HL-60 (cell line): ENCODE measurements at regions not wholly inside any gene's neighbourhood (a gene's known extent, or its start where the extent isn't known, plus 50 kb on each side); places are given as distances from the start of the nearest gene placed in this dataset.

Source experiments
- DNase-seq, 2 experiments: peaks; one replicate each; pipeline ENCODE4 v3.0.0-alpha.2; 2010 to 2020; ENCODE audit warnings: low read depth in 1 of 2, low spot score in 1 of 2
- H3K27ac ChIP-seq: fragments of 250-450 bp; sonication (Bioruptor Pico); replicated peaks from 2 replicates; pipeline ENCODE4 v1.5.1; 2020; ENCODE audit warnings: mild to moderate bottlenecking, moderate library complexity
- H3K27me3 ChIP-seq: fragments of 250-450 bp; sonication (Bioruptor Pico); 2 replicates; pipeline ENCODE4 v1.5.1; 2021; ENCODE audit warnings: mild to moderate bottlenecking, moderate library complexity; ENCODE audit not compliant: insufficient read depth, poor library complexity, severe bottlenecking
- H3K4me3 ChIP-seq: replicated peaks from 2 replicates; pipeline ENCODE4 v1.5.1; 2011; ENCODE audit warnings: mild to moderate bottlenecking, control low read depth, low read length; ENCODE audit not compliant: insufficient read depth
- GABPA ChIP-seq: IDR thresholded peaks from 2 replicates; pipeline ENCODE4 v1.6.1; 2012; ENCODE audit warnings: low read depth
- POLR2AphosphoS5 ChIP-seq: IDR thresholded peaks from 2 replicates; pipeline ENCODE4 v1.6.1; 2012; ENCODE audit warnings: low read depth
- SPI1 ChIP-seq: IDR thresholded peaks from 2 replicates; pipeline ENCODE4 v1.6.1; 2012; ENCODE audit warnings: low read depth, mild to moderate bottlenecking, borderline replicate concordance
- TF ChIP-seq, protein P1 (sequence below): IDR thresholded peaks from one replicate; pipeline ENCODE4 v1.5.1; 2011; ENCODE audit warnings: low read length, control low read depth, inconsistent platforms; ENCODE audit not compliant: insufficient read depth
- TF ChIP-seq, protein P2 (sequence below): IDR thresholded peaks from 2 replicates; pipeline ENCODE4 v1.6.1; 2012; ENCODE audit warnings: low read depth; ENCODE audit not compliant: insufficient replicate concordance

DNA sequence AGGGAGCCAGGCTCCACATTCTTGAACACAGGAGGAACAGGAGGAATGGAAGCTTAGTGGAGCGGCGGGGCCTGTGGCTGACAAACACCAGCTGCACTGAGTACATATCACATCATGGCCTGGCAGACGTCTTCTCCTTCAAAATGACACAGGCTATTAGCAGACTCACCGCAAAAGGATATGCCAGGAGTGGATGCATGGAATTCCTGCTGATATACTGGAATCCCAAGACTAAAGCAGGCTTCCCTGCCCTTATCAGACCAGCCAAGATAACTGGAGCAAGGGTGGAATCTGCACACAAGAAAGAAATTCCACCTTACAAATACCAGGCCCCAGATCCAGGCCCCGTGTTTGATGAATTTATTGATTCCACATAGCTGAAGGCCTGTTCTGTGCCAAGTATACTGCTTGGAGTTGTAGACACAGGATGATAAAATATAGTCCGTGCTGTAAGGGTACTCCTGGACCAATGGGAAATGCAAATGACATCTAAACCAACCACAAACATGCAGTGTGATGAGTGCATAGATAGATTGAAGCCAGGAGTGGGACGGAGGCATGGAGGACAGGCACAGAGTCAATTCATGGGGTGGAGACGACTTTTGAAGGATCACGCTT is 480.5 kb upstream of the ZMIZ1 start:
- no peak for DNase-seq
- TF ChIP-seq, protein P1, sequence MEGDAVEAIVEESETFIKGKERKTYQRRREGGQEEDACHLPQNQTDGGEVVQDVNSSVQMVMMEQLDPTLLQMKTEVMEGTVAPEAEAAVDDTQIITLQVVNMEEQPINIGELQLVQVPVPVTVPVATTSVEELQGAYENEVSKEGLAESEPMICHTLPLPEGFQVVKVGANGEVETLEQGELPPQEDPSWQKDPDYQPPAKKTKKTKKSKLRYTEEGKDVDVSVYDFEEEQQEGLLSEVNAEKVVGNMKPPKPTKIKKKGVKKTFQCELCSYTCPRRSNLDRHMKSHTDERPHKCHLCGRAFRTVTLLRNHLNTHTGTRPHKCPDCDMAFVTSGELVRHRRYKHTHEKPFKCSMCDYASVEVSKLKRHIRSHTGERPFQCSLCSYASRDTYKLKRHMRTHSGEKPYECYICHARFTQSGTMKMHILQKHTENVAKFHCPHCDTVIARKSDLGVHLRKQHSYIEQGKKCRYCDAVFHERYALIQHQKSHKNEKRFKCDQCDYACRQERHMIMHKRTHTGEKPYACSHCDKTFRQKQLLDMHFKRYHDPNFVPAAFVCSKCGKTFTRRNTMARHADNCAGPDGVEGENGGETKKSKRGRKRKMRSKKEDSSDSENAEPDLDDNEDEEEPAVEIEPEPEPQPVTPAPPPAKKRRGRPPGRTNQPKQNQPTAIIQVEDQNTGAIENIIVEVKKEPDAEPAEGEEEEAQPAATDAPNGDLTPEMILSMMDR = no peak
- TF ChIP-seq POLR2AphosphoS5 = no peak
- Histone ChIP-seq H3K4me3 (no peak overlapping the region), H3K27ac (no peak overlapping the region), H3K27me3 (no peaks in the 10 kb centered on the region)

DNA sequence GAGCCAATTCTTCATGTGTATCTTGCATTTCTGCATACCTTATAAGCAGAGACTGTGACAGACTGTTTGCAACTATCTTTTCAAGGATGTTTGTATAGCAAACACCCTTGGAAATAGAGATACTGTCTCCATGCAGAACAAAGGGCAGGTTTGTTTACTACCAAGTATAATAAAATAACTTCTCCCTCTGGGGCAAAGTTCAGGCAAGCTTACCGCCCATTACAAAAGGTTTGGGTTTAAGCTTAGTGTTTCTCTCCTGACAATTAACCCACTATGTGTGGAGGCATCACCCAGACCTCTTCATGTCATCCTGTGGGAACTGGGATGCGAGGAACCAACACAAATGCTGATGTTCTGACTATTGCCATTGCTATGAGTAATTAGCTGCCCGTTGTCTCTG is 479.1 kb upstream of the ZMIZ1 start:
- no peak for DNase-seq
- no peaks in the 10 kb centered on the region for H3K27me3 ChIP-seq
- no peak overlapping the region for H3K4me3 ChIP-seq
- no peak overlapping the region for H3K27ac ChIP-seq
- TF ChIP-seq SPI1 = no peak
- TF ChIP-seq POLR2AphosphoS5 = no peak
- TF ChIP-seq, protein P2, sequence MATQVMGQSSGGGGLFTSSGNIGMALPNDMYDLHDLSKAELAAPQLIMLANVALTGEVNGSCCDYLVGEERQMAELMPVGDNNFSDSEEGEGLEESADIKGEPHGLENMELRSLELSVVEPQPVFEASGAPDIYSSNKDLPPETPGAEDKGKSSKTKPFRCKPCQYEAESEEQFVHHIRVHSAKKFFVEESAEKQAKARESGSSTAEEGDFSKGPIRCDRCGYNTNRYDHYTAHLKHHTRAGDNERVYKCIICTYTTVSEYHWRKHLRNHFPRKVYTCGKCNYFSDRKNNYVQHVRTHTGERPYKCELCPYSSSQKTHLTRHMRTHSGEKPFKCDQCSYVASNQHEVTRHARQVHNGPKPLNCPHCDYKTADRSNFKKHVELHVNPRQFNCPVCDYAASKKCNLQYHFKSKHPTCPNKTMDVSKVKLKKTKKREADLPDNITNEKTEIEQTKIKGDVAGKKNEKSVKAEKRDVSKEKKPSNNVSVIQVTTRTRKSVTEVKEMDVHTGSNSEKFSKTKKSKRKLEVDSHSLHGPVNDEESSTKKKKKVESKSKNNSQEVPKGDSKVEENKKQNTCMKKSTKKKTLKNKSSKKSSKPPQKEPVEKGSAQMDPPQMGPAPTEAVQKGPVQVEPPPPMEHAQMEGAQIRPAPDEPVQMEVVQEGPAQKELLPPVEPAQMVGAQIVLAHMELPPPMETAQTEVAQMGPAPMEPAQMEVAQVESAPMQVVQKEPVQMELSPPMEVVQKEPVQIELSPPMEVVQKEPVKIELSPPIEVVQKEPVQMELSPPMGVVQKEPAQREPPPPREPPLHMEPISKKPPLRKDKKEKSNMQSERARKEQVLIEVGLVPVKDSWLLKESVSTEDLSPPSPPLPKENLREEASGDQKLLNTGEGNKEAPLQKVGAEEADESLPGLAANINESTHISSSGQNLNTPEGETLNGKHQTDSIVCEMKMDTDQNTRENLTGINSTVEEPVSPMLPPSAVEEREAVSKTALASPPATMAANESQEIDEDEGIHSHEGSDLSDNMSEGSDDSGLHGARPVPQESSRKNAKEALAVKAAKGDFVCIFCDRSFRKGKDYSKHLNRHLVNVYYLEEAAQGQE = no peak
- TF ChIP-seq GABPA = no peak
- TF ChIP-seq, protein P1 = no peak

DNA sequence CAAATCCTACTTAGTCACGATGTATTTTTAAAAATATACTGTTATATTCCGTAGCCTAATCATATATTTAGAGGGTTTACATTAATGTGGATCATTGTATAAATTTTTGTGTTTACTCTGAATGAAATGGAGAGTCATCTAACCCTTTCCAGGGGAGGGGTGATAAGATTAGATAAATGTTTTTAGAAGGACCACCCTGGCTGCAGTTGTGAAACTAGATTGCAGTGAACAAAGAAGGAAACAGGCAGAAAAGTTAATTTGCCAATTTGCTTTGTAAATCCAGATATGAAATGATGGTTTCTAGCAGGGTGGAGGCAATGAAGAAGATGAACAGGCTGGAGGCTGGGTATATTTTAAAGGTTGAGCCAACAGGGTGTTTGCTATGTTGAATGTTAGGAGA is 477.7 kb upstream of the ZMIZ1 start:
- Histone ChIP-seq H3K27me3 (no peaks in the 10 kb centered on the region), H3K4me3 (no peak overlapping the region)
- TF ChIP-seq POLR2AphosphoS5 (no peak), GABPA (no peak), SPI1 (no peak)
- TF ChIP-seq, protein P1 = no peak
- TF ChIP-seq, protein P2 = no peak

More for the DNA sequence above, 477.7 kb upstream of the ZMIZ1 start:
- no peak for DNase-seq
- no peak overlapping the region for H3K27ac ChIP-seq
